H1 (cell line): ENCODE measurements at regions not wholly inside any gene's neighbourhood (a gene's known extent, or its start where the extent isn't known, plus 50 kb on each side); places are given as distances from the start of the nearest gene placed in this dataset.

Experiments used
- CTCF ChIA-PET: fragments of 300-600 bp; sonication (Branson Sonifier 250); formaldehyde crosslinking; loops from one replicate; lab custom pipeline; 2021; ENCODE audit not compliant: partially characterized antibody; lab: Charles Lee
- POLR2A ChIA-PET: fragments of 300-600 bp; sonication (Branson Sonifier 250); formaldehyde crosslinking; loops from one replicate; lab custom pipeline; 2021; ENCODE audit warnings: inconsistent platforms; ENCODE audit not compliant: partially characterized antibody; lab: Charles Lee
- DNase-seq, 2 experiments: peaks; one replicate each; pipeline versions ENCODE4 v3.0.0 to v3.0.0-alpha.2; 2010 to 2022; ENCODE audit warnings: low spot score in 2 of 2, low read depth in 1 of 2, mixed read lengths in 1 of 2
- FAIRE-seq: peaks from 2 replicates; lab custom pipeline; 2011; peaks lifted over from hg19 to GRCh38; lab: Jason Lieb, UNC
- H2AFZ ChIP-seq: 2 replicates; pipeline ENCODE4 v1.8.1; 2012; ENCODE audit warnings: low read length, inconsistent platforms
- H2AK5ac ChIP-seq: 2 replicates; pipeline ENCODE4 v1.6.1; 2013; ENCODE audit warnings: low read depth, low read length
- H2BK120ac ChIP-seq: replicated peaks from 2 replicates; pipeline ENCODE3; 2013; ENCODE audit warnings: low read depth, low read length, inconsistent platforms
- H2BK12ac ChIP-seq: 2 replicates; pipeline ENCODE4 v1.6.1; 2013; ENCODE audit warnings: low read depth, low read length
- H2BK15ac ChIP-seq: 2 replicates; pipeline ENCODE4 v1.6.1; 2013; ENCODE audit warnings: low read length
- H2BK20ac ChIP-seq: 2 replicates; pipeline ENCODE4 v1.6.1; 2013; ENCODE audit warnings: low read length
- H2BK5ac ChIP-seq: 2 replicates; pipeline ENCODE4 v1.6.1; 2013; ENCODE audit warnings: low read depth, low read length
- H3K14ac ChIP-seq: 2 replicates; pipeline ENCODE4 v1.6.1; 2013; ENCODE audit warnings: inconsistent platforms; ENCODE audit not compliant: insufficient read length
- H3K18ac ChIP-seq: 2 replicates; pipeline ENCODE4 v1.6.1; 2013; ENCODE audit warnings: low read length; ENCODE audit errors: extremely low read depth
- H3K23ac ChIP-seq: 2 replicates; pipeline ENCODE4 v1.6.1; 2013; ENCODE audit warnings: inconsistent platforms; ENCODE audit not compliant: insufficient read length
- H3K23me2 ChIP-seq: 2 replicates; pipeline ENCODE4 v1.6.1; 2013; ENCODE audit warnings: low read depth, low read length
- H3K27ac ChIP-seq: 2 replicates; pipeline ENCODE4 v1.6.1; 2011; ENCODE audit warnings: low read depth, low read length, inconsistent platforms
- H3K27me3 ChIP-seq, 4 experiments: replicated peaks in 1 of 4; 1 replicate in 1 of 4; 2 replicates in 3 of 4; pipeline versions ENCODE4 v1.6.1 to v1.8.1; 2011 to 2013; ENCODE audit warnings: low read length in 3 of 4, mild to moderate bottlenecking in 3 of 4, inconsistent platforms in 2 of 4, mixed read lengths in 2 of 4, moderate library complexity in 1 of 4; ENCODE audit not compliant: control insufficient read depth in 3 of 4, insufficient read depth in 3 of 4; ENCODE audit errors: extremely low read depth in 1 of 4
- H3K36me3 ChIP-seq, 4 experiments: 2 replicates each; pipeline versions ENCODE4 v1.6.1 to v1.8.1; 2011 to 2013; ENCODE audit warnings: mild to moderate bottlenecking in 4 of 4, low read length in 3 of 4, moderate library complexity in 2 of 4, control low read depth in 1 of 4, inconsistent platforms in 1 of 4; ENCODE audit not compliant: insufficient read depth in 4 of 4, control insufficient read depth in 2 of 4
- H3K4ac ChIP-seq: replicated peaks from 2 replicates; pipeline ENCODE3; 2013; ENCODE audit warnings: low read length, low read depth, mixed read lengths, inconsistent platforms; ENCODE audit not compliant: insufficient read length
- H3K4me1 ChIP-seq, 4 experiments: replicated peaks in 1 of 4; 1 replicate in 1 of 4; 2 replicates in 3 of 4; pipeline versions ENCODE4 v1.6.1 to v1.8.1; 2011 to 2013; ENCODE audit warnings: low read length in 3 of 4, inconsistent platforms in 2 of 4, mixed read lengths in 1 of 4; ENCODE audit not compliant: insufficient read depth in 4 of 4, control insufficient read depth in 3 of 4
- H3K4me2 ChIP-seq, 2 experiments: 2 replicates each; pipeline versions ENCODE4 v1.6.1 to v1.8.1; 2011 to 2013; ENCODE audit warnings: low read depth in 2 of 2, low read length in 2 of 2, control low read depth in 1 of 2, inconsistent platforms in 1 of 2, mild to moderate bottlenecking in 1 of 2; ENCODE audit not compliant: insufficient read depth in 1 of 2
- H3K4me3 ChIP-seq, 4 experiments: fragments of 200-600, 300-600 bp in 1 of 4; sonication (generic), shearing (Covaris generic), sonication (Bioruptor Twin) in 1 of 4; 2 replicates each; pipeline versions ENCODE4 v1.5.1 to v1.8.1; 2011 to 2016; ENCODE audit warnings: low read length in 4 of 4, low read depth in 3 of 4, control low read depth in 2 of 4, inconsistent platforms in 2 of 4, mild to moderate bottlenecking in 2 of 4, mixed read lengths in 1 of 4, moderate library complexity in 1 of 4; ENCODE audit not compliant: insufficient read depth in 2 of 4; ENCODE audit errors: extremely low read depth in 1 of 4
- H3K56ac ChIP-seq: replicated peaks from 2 replicates; pipeline ENCODE3; 2013; ENCODE audit warnings: low read depth, mild to moderate bottlenecking, mixed read lengths, low read length, inconsistent platforms; ENCODE audit not compliant: insufficient read length
- H3K79me1 ChIP-seq: 2 replicates; pipeline ENCODE4 v1.6.1; 2013; ENCODE audit warnings: low read depth, low read length, control low read depth
- H3K79me2 ChIP-seq, 2 experiments: 2 replicates each; pipeline versions ENCODE4 v1.6.1 to v1.8.1; 2012 to 2013; ENCODE audit warnings: low read length in 2 of 2, mild to moderate bottlenecking in 2 of 2, inconsistent platforms in 1 of 2; ENCODE audit not compliant: insufficient read depth in 2 of 2, control insufficient read depth in 1 of 2
- H3K9ac ChIP-seq, 4 experiments: replicated peaks in 1 of 4; 1 replicate in 1 of 4; 2 replicates in 3 of 4; pipeline versions ENCODE4 v1.6.1 to v1.8.1; 2011 to 2013; ENCODE audit warnings: low read depth in 3 of 4, low read length in 3 of 4, control low read depth in 2 of 4, mild to moderate bottlenecking in 2 of 4, moderate library complexity in 2 of 4, inconsistent platforms in 1 of 4; ENCODE audit errors: extremely low read depth in 1 of 4
- H3K9me3 ChIP-seq, 2 experiments: 2 replicates each; pipeline versions ENCODE4 v1.6.1 to v1.8.1; 2012 to 2013; ENCODE audit warnings: mild to moderate bottlenecking in 2 of 2, moderate library complexity in 2 of 2, control low read depth in 1 of 2, inconsistent platforms in 1 of 2, low read depth in 1 of 2, low read length in 1 of 2, mixed read lengths in 1 of 2; ENCODE audit not compliant: insufficient read depth in 2 of 2
- H4K20me1 ChIP-seq, 2 experiments: replicated peaks in 1 of 2; 2 replicates each; pipeline versions ENCODE3 to v1.8.1; 2011 to 2013; ENCODE audit warnings: inconsistent platforms in 2 of 2, low read length in 2 of 2, mild to moderate bottlenecking in 1 of 2; ENCODE audit not compliant: insufficient read depth in 2 of 2, control insufficient read depth in 1 of 2
- H4K5ac ChIP-seq: 2 replicates; pipeline ENCODE4 v1.6.1; 2013; ENCODE audit warnings: low read length, low read depth, mixed read lengths, inconsistent platforms; ENCODE audit not compliant: insufficient read length
- H4K8ac ChIP-seq: 2 replicates; pipeline ENCODE4 v1.8.0; 2013; ENCODE audit warnings: mild to moderate bottlenecking, moderate library complexity, low read length, inconsistent platforms; ENCODE audit not compliant: insufficient read depth; ENCODE audit errors: extremely low read depth
- H4K91ac ChIP-seq: replicated peaks from 2 replicates; pipeline ENCODE3; 2013; ENCODE audit warnings: low read length, mixed read lengths, inconsistent platforms; ENCODE audit not compliant: insufficient read length
- EGR1 ChIP-seq: IDR thresholded peaks from 2 replicates; pipeline ENCODE4 v1.6.1; 2011; ENCODE audit warnings: low read depth, low read length, borderline replicate concordance
- FOSL1 ChIP-seq: IDR thresholded peaks from 2 replicates; pipeline ENCODE4 v1.6.1; 2011; ENCODE audit warnings: mild to moderate bottlenecking, low read depth, low read length, moderate library complexity; ENCODE audit not compliant: insufficient read depth
- HDAC2 ChIP-seq, 2 experiments: fragments of 300-600 bp in 1 of 2; sonication (generic) in 1 of 2; IDR thresholded peaks; 2 replicates each; pipeline ENCODE4 v1.6.1; 2011 to 2012; ENCODE audit warnings: low read depth in 2 of 2, low read length in 2 of 2, mild to moderate bottlenecking in 2 of 2, moderate library complexity in 2 of 2, borderline replicate concordance in 1 of 2, inconsistent platforms in 1 of 2
- KDM1A ChIP-seq: fragments of 200-600, 300-600 bp; sonication (generic); IDR thresholded peaks from 2 replicates; pipeline ENCODE4 v1.7.1; 2016; ENCODE audit warnings: mild to moderate bottlenecking, low read length, borderline replicate concordance
- SIX5 ChIP-seq: IDR thresholded peaks from 2 replicates; pipeline ENCODE4 v1.6.1; 2011; ENCODE audit warnings: mild to moderate bottlenecking, low read depth, low read length
- TCF12 ChIP-seq: IDR thresholded peaks from 2 replicates; pipeline ENCODE4 v1.6.1; 2011; ENCODE audit warnings: low read depth, mild to moderate bottlenecking, low read length
- TEAD4 ChIP-seq: IDR thresholded peaks from 2 replicates; pipeline ENCODE4 v1.6.1; 2012; ENCODE audit warnings: low read depth, low read length, inconsistent platforms, mixed read lengths
- YY1 ChIP-seq: IDR thresholded peaks from 2 replicates; pipeline ENCODE4 v1.6.1; 2011; ENCODE audit warnings: low read depth, mild to moderate bottlenecking, low read length
- WGBS, 2 experiments: shearing (Covaris generic) in 1 of 2; methylation state at CpG; one replicate each; pipeline versions ENCODE4 v1.1.6 to v1.1.7; 2013 to 2015; ENCODE audit warnings: low lambda C conversion rate in 2 of 2, mixed read lengths in 2 of 2, inconsistent platforms in 1 of 2, low coverage in 1 of 2, missing lambda C conversion rate in 1 of 2; ENCODE audit not compliant: insufficient replicate concordance in 2 of 2, insufficient coverage in 1 of 2, insufficient read length in 1 of 2; ENCODE audit errors: extremely low coverage in 1 of 2, missing lambda C conversion rate in 1 of 2; 5-methylcytosine and 5-hydroxymethylcytosine counted together
- TF ChIP-seq, protein P1 (sequence below): IDR thresholded peaks from 2 replicates; pipeline ENCODE4 v1.6.1; 2012; ENCODE audit warnings: low read length, inconsistent platforms

DNA sequence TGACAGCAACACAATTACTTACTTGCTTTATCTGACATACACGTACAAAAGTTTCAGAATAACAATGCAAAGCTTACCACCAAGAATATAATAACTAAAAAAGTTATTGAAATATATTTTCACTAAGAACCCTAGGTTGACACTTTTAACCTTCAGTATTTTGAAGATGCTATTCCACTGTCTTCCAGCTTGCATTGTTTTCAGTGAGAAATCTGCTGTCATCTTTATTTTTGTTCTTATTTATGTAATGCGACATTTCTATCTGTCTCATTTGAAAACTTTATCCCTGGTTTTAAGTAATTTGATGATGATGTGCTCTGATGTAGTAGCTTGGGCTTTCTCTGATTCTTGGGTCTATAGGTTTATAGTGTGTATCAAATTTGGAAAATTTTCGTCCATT is 165.0 kb upstream of the SMIM21 start:
- Histone ChIP-seq H3K18ac (no peak overlapping the region), H2BK120ac (no peak overlapping the region), H2BK12ac (no peak overlapping the region), H3K36me3 (no peaks in the 10 kb centered on the region; a peak in 1 of 8 replicates), H2BK20ac (no peak overlapping the region), H3K23me2 (no peaks in the 10 kb centered on the region), H4K5ac (no peak overlapping the region), H3K27ac (no peak overlapping the region), H2BK5ac (no peak overlapping the region), H3K27me3 (no peaks in the 10 kb centered on the region), H3K9me3 (peaks cover 14 to 23% of the 10 kb centered on the region in 2 experiments), H2AFZ (no peak overlapping the region), H3K4me1 (no peaks in the 10 kb centered on the region), H3K4me2 (no peak overlapping the region), H4K20me1 (no peaks in the 10 kb centered on the region), H3K23ac (no peak overlapping the region), H3K79me1 (no peaks in the 10 kb centered on the region), H3K4ac (no peak overlapping the region), H3K9ac (no peak overlapping the region), H4K91ac (no peak overlapping the region), H3K4me3 (no peak overlapping the region), H3K14ac (no peak overlapping the region), H2BK15ac (no peak overlapping the region), H2AK5ac (no peak overlapping the region), H4K8ac (no peak overlapping the region), H3K56ac (no peak overlapping the region), H3K79me2 (no peaks in the 10 kb centered on the region)
- CTCF ChIA-PET: interaction anchor here (1.1 kb wide), 1 partner anchor 14 kb away, joined by 3 read pairs; no protein-coding TSS in a partner anchor
- POLR2A ChIA-PET: no interaction called here
- TF ChIP-seq KDM1A: no peak
- no peak for TF ChIP-seq HDAC2 (IDR thresholded peaks at IDR 0.05; ENCODE audit: borderline replicate concordance in 1 of 2, low read depth in 2 of 2, low read length in 2 of 2)
- TF ChIP-seq TCF12: no peak
- TF ChIP-seq FOSL1: no peak
- TF ChIP-seq, protein P1, sequence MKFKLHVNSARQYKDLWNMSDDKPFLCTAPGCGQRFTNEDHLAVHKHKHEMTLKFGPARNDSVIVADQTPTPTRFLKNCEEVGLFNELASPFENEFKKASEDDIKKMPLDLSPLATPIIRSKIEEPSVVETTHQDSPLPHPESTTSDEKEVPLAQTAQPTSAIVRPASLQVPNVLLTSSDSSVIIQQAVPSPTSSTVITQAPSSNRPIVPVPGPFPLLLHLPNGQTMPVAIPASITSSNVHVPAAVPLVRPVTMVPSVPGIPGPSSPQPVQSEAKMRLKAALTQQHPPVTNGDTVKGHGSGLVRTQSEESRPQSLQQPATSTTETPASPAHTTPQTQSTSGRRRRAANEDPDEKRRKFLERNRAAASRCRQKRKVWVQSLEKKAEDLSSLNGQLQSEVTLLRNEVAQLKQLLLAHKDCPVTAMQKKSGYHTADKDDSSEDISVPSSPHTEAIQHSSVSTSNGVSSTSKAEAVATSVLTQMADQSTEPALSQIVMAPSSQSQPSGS: no peak
- no peak for TF ChIP-seq SIX5
- TF ChIP-seq YY1: no peak
- TF ChIP-seq TEAD4: no peak
- TF ChIP-seq EGR1: no peak
- FAIRE-seq (no peak), DNase-seq (no peak)
- WGBS, 2 experiments: 92% methylated on average over 3 of the region's 3 CpGs; no CpG with 5 or more reads in 1 of the 2 experiments
